ENCODE measurements at regions not wholly inside any gene's neighbourhood (a gene's known extent, or its start where the extent isn't known, plus 50 kb on each side); places are given as distances from the start of the nearest gene placed in this dataset.
"Not testable (repeated sequence)": the region's sequence is repeated elsewhere in the genome, so short reads cannot be mapped to it uniquely, and the experiment has no call there.

GRCh38 chr5:164319161-164319560 lies 813.7 kb downstream of the MAT2B start:
- no peak overlapping the region for H3K4me3 Mint-ChIP-seq
- no peaks in the 10 kb centered on the region for H3K36me3 Mint-ChIP-seq (ENCODE audit: low read depth)
- no peaks in the 10 kb centered on the region for H3K27me3 Mint-ChIP-seq
- no peaks in the 10 kb centered on the region for H3K9me3 Mint-ChIP-seq
- no peaks in the 10 kb centered on the region for H3K4me1 Mint-ChIP-seq (ENCODE audit: low read depth)
- no peak overlapping the region for H3K27ac Mint-ChIP-seq

- Mint-ChIP-seq H3K36me3 (ENCODE audit: low read depth) (no peaks in the 10 kb centered on the region), H3K27ac (no peak overlapping the region), H3K4me1 (ENCODE audit: low read depth) (no peaks in the 10 kb centered on the region)
Observed at GRCh38 chr5:164324239-164324638, 818.8 kb downstream of the MAT2B start.

DNA sequence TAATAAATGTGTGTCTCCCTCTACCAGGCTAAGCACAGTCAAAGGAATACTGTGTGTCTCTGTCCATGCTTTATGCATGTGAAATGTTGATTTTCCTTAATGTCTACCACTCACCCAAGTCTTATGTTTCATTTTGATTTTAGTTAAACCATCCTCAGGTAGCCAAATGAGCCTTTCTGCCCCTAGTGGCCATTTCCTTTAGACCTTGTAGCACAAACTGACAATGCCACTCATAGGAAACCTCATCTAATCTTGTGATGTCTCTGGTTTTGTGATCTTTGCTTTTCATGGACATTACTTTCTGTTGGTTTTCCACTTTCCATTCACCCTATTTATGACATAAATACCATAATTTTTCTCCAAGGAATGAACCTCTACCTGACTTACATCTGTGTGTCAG lies 820.8 kb downstream of the MAT2B start:
- no peak overlapping the region for H3K27ac Mint-ChIP-seq
- no peaks in the 10 kb centered on the region for H3K27me3 Mint-ChIP-seq
- peaks cover 17% of the 10 kb centered on the region for H3K9me3 Mint-ChIP-seq
- H3K4me3 Mint-ChIP-seq: no peak overlapping the region
- H3K4me1 Mint-ChIP-seq (ENCODE audit: low read depth): no peaks in the 10 kb centered on the region
- H3K36me3 Mint-ChIP-seq (ENCODE audit: low read depth): no peaks in the 10 kb centered on the region

More at GRCh38 chr5:164324239-164324638, 818.8 kb downstream of the MAT2B start:
- no peak overlapping the region for H3K4me3 Mint-ChIP-seq
- no peaks in the 10 kb centered on the region for H3K27me3 Mint-ChIP-seq
- peaks cover 17% of the 10 kb centered on the region for H3K9me3 Mint-ChIP-seq

DNA sequence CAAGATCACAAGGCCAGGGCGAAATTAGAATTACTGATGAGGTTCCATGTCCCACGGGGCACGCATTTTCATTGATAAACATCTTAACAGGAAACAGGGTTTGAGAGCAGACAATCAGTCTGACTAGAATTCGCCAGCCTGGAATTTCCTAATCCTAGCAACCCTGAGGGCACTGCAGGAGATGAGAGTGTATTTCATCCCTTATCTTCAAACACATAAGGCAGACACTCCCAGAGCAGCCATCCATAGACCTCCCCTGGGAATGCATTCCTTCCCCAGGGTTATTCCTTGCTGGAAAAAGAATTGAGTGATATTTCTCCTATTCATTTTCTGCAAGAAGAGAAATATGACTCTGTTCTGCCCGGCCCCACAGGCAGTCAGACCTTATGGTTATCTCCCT lies 821.7 kb downstream of the MAT2B start:
- H3K27ac Mint-ChIP-seq; H3K4me1 Mint-ChIP-seq (ENCODE audit: low read depth); H3K27me3 Mint-ChIP-seq; H3K4me3 Mint-ChIP-seq; H3K36me3 Mint-ChIP-seq (ENCODE audit: low read depth): not testable (repeated sequence)
- peaks cover 17% of the 10 kb centered on the region for H3K9me3 Mint-ChIP-seq

- Mint-ChIP-seq H3K27ac (no peak overlapping the region), H3K36me3 (ENCODE audit: low read depth) (no peaks in the 10 kb centered on the region), H3K27me3 (no peaks in the 10 kb centered on the region), H3K9me3 (peaks cover under 1% of the 10 kb centered on the region), H3K4me3 (no peak overlapping the region), H3K4me1 (ENCODE audit: low read depth) (no peaks in the 10 kb centered on the region)
Observed at GRCh38 chr5:164332349-164333196, 827.2 kb downstream of the MAT2B start.

DNA sequence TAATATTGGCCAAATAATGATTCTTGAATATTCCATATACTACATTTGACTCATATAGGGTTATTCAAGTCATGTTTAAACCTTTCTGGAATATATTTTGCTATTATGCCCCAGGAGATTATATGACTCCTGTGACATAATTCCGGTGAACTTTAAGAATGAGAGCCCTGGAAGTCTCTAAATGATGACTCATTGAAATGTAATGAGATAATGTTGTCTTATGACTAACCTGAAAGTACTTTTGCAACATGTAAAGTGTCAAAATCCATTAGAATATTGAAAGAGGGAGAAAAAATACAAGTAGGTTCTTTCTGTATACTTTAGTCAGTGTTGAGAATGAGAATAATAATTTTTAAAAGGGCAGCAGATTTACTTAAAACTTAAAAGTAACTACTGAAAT lies 830.4 kb downstream of the MAT2B start:
- H3K36me3 Mint-ChIP-seq (ENCODE audit: low read depth): no peaks in the 10 kb centered on the region
- no peaks in the 10 kb centered on the region for H3K9me3 Mint-ChIP-seq
- H3K27ac Mint-ChIP-seq: no peak overlapping the region
- no peaks in the 10 kb centered on the region for H3K27me3 Mint-ChIP-seq
- no peaks in the 10 kb centered on the region for H3K4me1 Mint-ChIP-seq (ENCODE audit: low read depth)
- H3K4me3 Mint-ChIP-seq: no peak overlapping the region

GRCh38 chr5:164336276-164336675 lies 830.9 kb downstream of the MAT2B start:
- H3K36me3 Mint-ChIP-seq (ENCODE audit: low read depth): no peaks in the 10 kb centered on the region
- H3K4me3 Mint-ChIP-seq: no peak overlapping the region
- no peak overlapping the region for H3K27ac Mint-ChIP-seq
- no peaks in the 10 kb centered on the region for H3K4me1 Mint-ChIP-seq (ENCODE audit: low read depth)
- no peaks in the 10 kb centered on the region for H3K9me3 Mint-ChIP-seq
- no peaks in the 10 kb centered on the region for H3K27me3 Mint-ChIP-seq

- Mint-ChIP-seq H3K27ac (no peak overlapping the region), H3K4me1 (ENCODE audit: low read depth) (no peaks in the 10 kb centered on the region), H3K9me3 (no peaks in the 10 kb centered on the region), H3K36me3 (ENCODE audit: low read depth) (no peaks in the 10 kb centered on the region), H3K4me3 (no peak overlapping the region), H3K27me3 (no peaks in the 10 kb centered on the region)
Observed at GRCh38 chr5:164336906-164337305, 831.5 kb downstream of the MAT2B start.

GRCh38 chr5:164341056-164341619 lies 835.7 kb downstream of the MAT2B start:
- H3K9me3 Mint-ChIP-seq: no peaks in the 10 kb centered on the region
- H3K36me3 Mint-ChIP-seq (ENCODE audit: low read depth): no peaks in the 10 kb centered on the region
- no peaks in the 10 kb centered on the region for H3K4me1 Mint-ChIP-seq (ENCODE audit: low read depth)
- no peak overlapping the region for H3K27ac Mint-ChIP-seq
- H3K4me3 Mint-ChIP-seq: no peak overlapping the region
- H3K27me3 Mint-ChIP-seq: no peaks in the 10 kb centered on the region

GRCh38 chr5:164345173-164345849 lies 839.9 kb downstream of the MAT2B start:
- Mint-ChIP-seq H3K9me3 (no peaks in the 10 kb centered on the region), H3K27me3 (no peaks in the 10 kb centered on the region), H3K36me3 (ENCODE audit: low read depth) (no peaks in the 10 kb centered on the region), H3K4me1 (ENCODE audit: low read depth) (no peaks in the 10 kb centered on the region), H3K4me3 (no peak overlapping the region), H3K27ac (no peak overlapping the region)

GRCh38 chr5:164345853-164346252 lies 840.4 kb downstream of the MAT2B start:
- no peaks in the 10 kb centered on the region for H3K9me3 Mint-ChIP-seq
- no peak overlapping the region for H3K4me3 Mint-ChIP-seq
- H3K27me3 Mint-ChIP-seq: no peaks in the 10 kb centered on the region
- H3K36me3 Mint-ChIP-seq (ENCODE audit: low read depth): no peaks in the 10 kb centered on the region
- H3K4me1 Mint-ChIP-seq (ENCODE audit: low read depth): no peaks in the 10 kb centered on the region
- H3K27ac Mint-ChIP-seq: no peak overlapping the region

GRCh38 chr5:164346785-164347630 lies 841.6 kb downstream of the MAT2B start:
- no peaks in the 10 kb centered on the region for H3K36me3 Mint-ChIP-seq (ENCODE audit: low read depth)
- H3K27me3 Mint-ChIP-seq: no peaks in the 10 kb centered on the region
- H3K4me3 Mint-ChIP-seq: no peak overlapping the region
- no peak overlapping the region for H3K27ac Mint-ChIP-seq
- H3K9me3 Mint-ChIP-seq: peaks cover 3% of the 10 kb centered on the region
- no peaks in the 10 kb centered on the region for H3K4me1 Mint-ChIP-seq (ENCODE audit: low read depth)

DNA sequence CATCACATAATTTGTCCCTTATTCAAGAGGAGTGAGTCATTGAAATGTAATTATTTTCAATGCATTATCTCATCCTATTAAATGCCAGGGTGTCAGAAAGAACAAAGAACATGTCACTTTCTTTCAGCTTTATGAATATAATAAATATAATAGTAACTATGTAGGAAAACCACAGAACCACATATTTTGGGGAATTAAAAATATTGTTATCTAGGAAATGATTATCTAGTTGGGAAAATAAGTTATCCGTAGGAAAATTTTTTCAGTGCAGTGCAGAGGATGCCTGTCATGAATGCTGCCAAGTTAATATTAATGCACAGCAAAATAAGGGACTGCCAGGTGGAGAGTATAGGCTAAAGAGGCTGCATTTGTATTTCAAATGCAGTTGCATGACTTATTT lies 844.8 kb downstream of the MAT2B start:
- Mint-ChIP-seq H3K4me3 (no peak overlapping the region), H3K36me3 (ENCODE audit: low read depth) (no peaks in the 10 kb centered on the region), H3K9me3 (peaks cover 3% of the 10 kb centered on the region), H3K27me3 (no peaks in the 10 kb centered on the region), H3K27ac (no peak overlapping the region), H3K4me1 (ENCODE audit: low read depth) (no peaks in the 10 kb centered on the region)

GRCh38 chr5:164351245-164351834 lies 845.9 kb downstream of the MAT2B start:
- Mint-ChIP-seq H3K4me1 (ENCODE audit: low read depth) (no peaks in the 10 kb centered on the region), H3K9me3 (peaks cover 3% of the 10 kb centered on the region), H3K36me3 (ENCODE audit: low read depth) (no peaks in the 10 kb centered on the region), H3K27me3 (no peaks in the 10 kb centered on the region), H3K27ac (no peak overlapping the region), H3K4me3 (no peak overlapping the region)
